Endothelial cell (in vitro differentiated cells): ENCODE measurements at regions not wholly inside any gene's neighbourhood (a gene's known extent, or its start where the extent isn't known, plus 50 kb on each side); places are given as distances from the start of the nearest gene placed in this dataset.

Experiments
- DNase-seq: peaks from one replicate; pipeline ENCODE4 v3.0.0; 2021; ENCODE audit warnings: low spot score
- H3K27ac Mint-ChIP-seq: one replicate; pipeline ENCODE4 v1.8.0; 2021; ENCODE audit warnings: mixed read lengths, inconsistent platforms; ENCODE audit not compliant: unreplicated experiment
- H3K27me3 Mint-ChIP-seq: one replicate; pipeline ENCODE4 v1.8.0; 2021; ENCODE audit warnings: mild to moderate bottlenecking, moderate library complexity, mixed read lengths, inconsistent platforms; ENCODE audit not compliant: unreplicated experiment
- H3K36me3 Mint-ChIP-seq: one replicate; pipeline ENCODE4 v1.8.0; 2021; ENCODE audit warnings: mild to moderate bottlenecking, low read depth, mixed read lengths, inconsistent platforms; ENCODE audit not compliant: unreplicated experiment
- H3K4me1 Mint-ChIP-seq: one replicate; pipeline ENCODE4 v1.8.0; 2021; ENCODE audit warnings: mild to moderate bottlenecking, mixed read lengths, inconsistent platforms; ENCODE audit not compliant: unreplicated experiment
- H3K4me3 Mint-ChIP-seq: one replicate; pipeline ENCODE4 v1.8.0; 2021; ENCODE audit warnings: mild to moderate bottlenecking, mixed read lengths, inconsistent platforms; ENCODE audit not compliant: unreplicated experiment
- H3K9me3 Mint-ChIP-seq: one replicate; pipeline ENCODE4 v1.8.0; 2021; ENCODE audit warnings: mixed read lengths, inconsistent platforms; ENCODE audit not compliant: unreplicated experiment
- TF ChIP-seq, protein P1 (sequence below): fragments of 200-600 bp; sonication (generic); IDR thresholded peaks from one replicate; pipeline ENCODE4 v1.5.0; 2021; ENCODE audit warnings: antibody characterized with exemption; ENCODE audit not compliant: unreplicated experiment

DNA sequence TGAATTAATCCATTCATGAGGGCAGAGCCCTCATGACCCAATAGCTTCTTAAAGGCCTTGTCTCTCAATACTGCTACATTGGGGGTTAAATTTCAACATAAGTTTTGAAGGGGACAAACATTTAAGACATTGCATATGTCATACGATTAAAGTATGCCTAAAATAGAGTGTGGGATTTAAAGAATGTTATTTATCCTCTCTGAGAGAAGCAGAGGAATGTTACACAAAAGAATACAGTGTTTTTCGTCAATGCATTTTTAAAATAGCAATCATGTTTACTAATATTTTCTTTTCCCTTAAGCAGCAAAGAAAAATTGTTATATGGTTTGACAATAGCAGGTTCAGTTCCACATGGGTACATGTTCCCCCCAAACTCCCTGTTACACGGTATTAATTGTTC lies 363.1 kb downstream of the NUP35 start:
- no peaks in the 10 kb centered on the region for H3K27me3 Mint-ChIP-seq
- no peaks in the 10 kb centered on the region for H3K4me1 Mint-ChIP-seq
- H3K36me3 Mint-ChIP-seq = no peaks in the 10 kb centered on the region
- H3K9me3 Mint-ChIP-seq = no peaks in the 10 kb centered on the region
- TF ChIP-seq, protein P1, sequence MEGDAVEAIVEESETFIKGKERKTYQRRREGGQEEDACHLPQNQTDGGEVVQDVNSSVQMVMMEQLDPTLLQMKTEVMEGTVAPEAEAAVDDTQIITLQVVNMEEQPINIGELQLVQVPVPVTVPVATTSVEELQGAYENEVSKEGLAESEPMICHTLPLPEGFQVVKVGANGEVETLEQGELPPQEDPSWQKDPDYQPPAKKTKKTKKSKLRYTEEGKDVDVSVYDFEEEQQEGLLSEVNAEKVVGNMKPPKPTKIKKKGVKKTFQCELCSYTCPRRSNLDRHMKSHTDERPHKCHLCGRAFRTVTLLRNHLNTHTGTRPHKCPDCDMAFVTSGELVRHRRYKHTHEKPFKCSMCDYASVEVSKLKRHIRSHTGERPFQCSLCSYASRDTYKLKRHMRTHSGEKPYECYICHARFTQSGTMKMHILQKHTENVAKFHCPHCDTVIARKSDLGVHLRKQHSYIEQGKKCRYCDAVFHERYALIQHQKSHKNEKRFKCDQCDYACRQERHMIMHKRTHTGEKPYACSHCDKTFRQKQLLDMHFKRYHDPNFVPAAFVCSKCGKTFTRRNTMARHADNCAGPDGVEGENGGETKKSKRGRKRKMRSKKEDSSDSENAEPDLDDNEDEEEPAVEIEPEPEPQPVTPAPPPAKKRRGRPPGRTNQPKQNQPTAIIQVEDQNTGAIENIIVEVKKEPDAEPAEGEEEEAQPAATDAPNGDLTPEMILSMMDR = no peak
- no peak overlapping the region for H3K27ac Mint-ChIP-seq
- DNase-seq = no peak
- no peak overlapping the region for H3K4me3 Mint-ChIP-seq

DNA sequence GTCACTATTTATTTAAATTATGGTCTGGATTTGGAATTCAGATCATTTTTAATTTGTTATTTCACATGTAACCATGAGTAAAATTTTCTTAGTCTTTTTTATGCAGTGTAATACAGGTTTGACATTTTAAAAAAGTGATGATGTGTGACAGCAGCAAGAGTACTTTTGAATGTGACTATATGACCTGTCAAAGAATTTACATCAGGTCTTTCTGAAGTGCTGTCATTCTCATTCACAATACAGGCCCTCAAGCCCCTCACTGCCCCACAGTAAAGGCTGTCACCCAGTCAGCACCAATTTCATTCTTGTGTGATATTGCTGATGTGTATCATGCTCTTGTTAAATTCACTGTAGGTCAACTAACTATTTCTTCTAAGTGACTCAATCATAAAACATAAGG lies 364.2 kb downstream of the NUP35 start:
- no peaks in the 10 kb centered on the region for H3K36me3 Mint-ChIP-seq
- no peaks in the 10 kb centered on the region for H3K9me3 Mint-ChIP-seq
- no peak overlapping the region for H3K4me3 Mint-ChIP-seq
- no peak overlapping the region for H3K27ac Mint-ChIP-seq
- no peaks in the 10 kb centered on the region for H3K27me3 Mint-ChIP-seq
- no peak for DNase-seq
- TF ChIP-seq, protein P1 = no peak
- H3K4me1 Mint-ChIP-seq = no peaks in the 10 kb centered on the region

DNA sequence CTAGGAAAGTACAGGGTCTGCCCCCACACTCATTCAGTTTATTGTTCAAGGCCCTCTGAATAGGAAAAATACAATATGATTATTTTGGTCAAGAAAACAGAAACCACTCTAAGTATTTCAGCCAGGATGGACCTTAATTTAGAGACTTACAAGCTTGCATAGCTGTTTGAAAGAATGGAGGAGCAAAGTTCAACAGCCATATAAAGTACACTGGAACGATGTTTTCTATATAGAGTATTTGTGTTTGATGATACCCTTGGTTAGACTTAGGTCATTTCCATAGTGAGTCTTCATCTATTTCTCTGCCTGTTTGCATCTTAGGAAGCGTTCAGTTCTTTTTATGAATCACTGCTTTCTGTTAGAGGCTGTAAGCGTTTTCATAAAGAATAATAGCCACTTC lies 366.2 kb downstream of the NUP35 start:
- DNase-seq = no peak
- H3K27ac Mint-ChIP-seq = no peak overlapping the region
- H3K4me1 Mint-ChIP-seq = no peaks in the 10 kb centered on the region
- no peak overlapping the region for H3K4me3 Mint-ChIP-seq
- TF ChIP-seq, protein P1 = no peak
- no peaks in the 10 kb centered on the region for H3K36me3 Mint-ChIP-seq
- no peaks in the 10 kb centered on the region for H3K9me3 Mint-ChIP-seq
- H3K27me3 Mint-ChIP-seq = no peaks in the 10 kb centered on the region

DNA sequence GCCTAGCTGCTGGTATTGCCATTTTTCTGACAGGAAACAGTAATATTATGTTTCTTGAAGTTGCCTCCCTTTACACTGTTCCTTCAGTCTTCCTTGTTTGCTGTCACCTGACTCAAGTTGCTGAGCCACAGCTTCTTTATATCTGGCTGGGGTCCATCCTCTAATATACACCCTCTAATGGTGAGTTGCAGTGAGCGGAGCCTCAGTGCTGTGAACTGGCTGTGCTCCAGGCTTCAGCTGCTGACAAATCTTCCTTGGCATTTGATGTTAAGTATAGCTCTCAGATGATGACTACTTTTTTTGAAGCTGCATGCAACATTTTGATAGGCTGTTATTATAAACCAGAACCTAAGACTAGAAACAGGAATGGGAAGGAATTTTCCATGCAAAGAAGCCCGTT lies 366.7 kb downstream of the NUP35 start:
- no peaks in the 10 kb centered on the region for H3K27me3 Mint-ChIP-seq
- no peaks in the 10 kb centered on the region for H3K9me3 Mint-ChIP-seq
- no peaks in the 10 kb centered on the region for H3K36me3 Mint-ChIP-seq
- no peak overlapping the region for H3K4me3 Mint-ChIP-seq
- H3K27ac Mint-ChIP-seq = no peak overlapping the region
- DNase-seq = no peak
- TF ChIP-seq, protein P1 = no peak
- no peaks in the 10 kb centered on the region for H3K4me1 Mint-ChIP-seq

DNA sequence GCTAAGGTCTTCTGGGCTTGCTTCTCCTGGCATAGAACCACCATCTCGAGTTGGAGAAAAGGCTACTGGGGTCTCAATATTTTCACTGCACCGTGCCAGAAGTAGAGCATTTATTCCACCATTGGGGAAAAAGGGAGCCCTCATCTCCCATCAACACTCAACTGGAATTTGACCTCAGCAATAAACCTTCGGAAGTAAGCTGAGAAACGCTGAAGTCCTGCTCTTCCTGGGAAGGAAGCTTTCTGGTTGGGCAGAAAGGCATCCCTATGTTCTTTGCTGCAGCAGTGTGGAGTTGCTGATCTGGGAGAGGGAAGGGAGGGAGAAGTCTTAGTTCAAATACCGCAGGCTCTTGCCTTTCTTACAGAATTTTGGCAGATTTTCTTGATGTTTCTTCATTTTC lies 368.8 kb downstream of the NUP35 start:
- Mint-ChIP-seq H3K36me3 (no peaks in the 10 kb centered on the region), H3K4me3 (no peak overlapping the region), H3K27me3 (no peaks in the 10 kb centered on the region), H3K4me1 (no peaks in the 10 kb centered on the region), H3K27ac (no peak overlapping the region), H3K9me3 (no peaks in the 10 kb centered on the region)
- no peak for DNase-seq
- TF ChIP-seq, protein P1 = no peak
